HepG2 (cell line): ENCODE measurements at regions not wholly inside any gene's neighbourhood (a gene's known extent, or its start where the extent isn't known, plus 50 kb on each side); places are given as distances from the start of the nearest gene placed in this dataset.

ENCODE experiments used
- BHLHE40 ChIP-seq: IDR thresholded peaks from 2 replicates; pipeline ENCODE4 v1.6.1; 2011; ENCODE audit warnings: low read length, improper control_type of control experiment
- CHCHD3 ChIP-seq: sonication (generic); formaldehyde crosslinking; IDR thresholded peaks from 2 replicates; pipeline ENCODE4 v1.8.0; 2022; ENCODE audit warnings: mild to moderate bottlenecking, missing genetic modification reagents, moderate library complexity
- EEA1 ChIP-seq: sonication (generic); formaldehyde crosslinking; IDR thresholded peaks from 2 replicates; pipeline ENCODE4 v1.5.1; 2020; ENCODE audit warnings: mild to moderate bottlenecking, missing genetic modification reagents, borderline replicate concordance
- GZF1 ChIP-seq: sonication (generic); formaldehyde crosslinking; IDR thresholded peaks from 2 replicates; pipeline ENCODE4 v1.5.1; 2020; ENCODE audit warnings: mild to moderate bottlenecking, missing genetic modification reagents
- HDAC2 ChIP-seq: sonication (generic); formaldehyde crosslinking; IDR thresholded peaks from 2 replicates; pipeline ENCODE4 v1.4.0; 2020; ENCODE audit warnings: missing genetic modification reagents
- HOXD1 ChIP-seq: sonication (generic); formaldehyde crosslinking; IDR thresholded peaks from 2 replicates; pipeline ENCODE4 v1.5.0; 2020; ENCODE audit warnings: missing genetic modification reagents
- KAT2B ChIP-seq: fragments of 150-350 bp; IDR thresholded peaks from 2 replicates; pipeline ENCODE4 v1.6.1; 2014; ENCODE audit warnings: low read depth, low read length, borderline replicate concordance
- NR2C2 ChIP-seq: sonication (generic); formaldehyde crosslinking; IDR thresholded peaks from 2 replicates; pipeline ENCODE4 v1.4.0; 2020; ENCODE audit warnings: missing genetic modification reagents, mild to moderate bottlenecking, moderate library complexity, borderline replicate concordance
- NR2F2 ChIP-seq: IDR thresholded peaks from 2 replicates; pipeline ENCODE4 v1.6.1; 2012; ENCODE audit warnings: low read depth, inconsistent platforms, borderline replicate concordance
- NR2F6 ChIP-seq, 2 experiments: IDR thresholded peaks; 2 replicates each; pipeline ENCODE4 v1.6.1; 2016; ENCODE audit warnings: antibody characterized with exemption in 1 of 2, mild to moderate bottlenecking in 1 of 2
- RARG ChIP-seq: sonication (generic); formaldehyde crosslinking; IDR thresholded peaks from 2 replicates; pipeline ENCODE4 v1.4.0; 2020; ENCODE audit warnings: low read depth, mild to moderate bottlenecking, missing genetic modification reagents
- REST ChIP-seq, 2 experiments: IDR thresholded peaks; 2 replicates each; pipeline ENCODE4 v1.6.1; 2011 to 2012; ENCODE audit warnings: low read length in 2 of 2, borderline replicate concordance in 1 of 2, low read depth in 1 of 2, mild to moderate bottlenecking in 1 of 2, moderate library complexity in 1 of 2
- SMAD1 ChIP-seq: sonication (generic); formaldehyde crosslinking; IDR thresholded peaks from 2 replicates; pipeline ENCODE4 v1.4.0; 2020; ENCODE audit warnings: missing genetic modification reagents, low read depth, mild to moderate bottlenecking, borderline replicate concordance
- SOX5 ChIP-seq: IDR thresholded peaks from 2 replicates; pipeline ENCODE4 v1.6.1; 2016; ENCODE audit warnings: borderline replicate concordance
- SSRP1 ChIP-seq: IDR thresholded peaks from 2 replicates; pipeline ENCODE4 v1.6.1; 2016; ENCODE audit warnings: control low read depth
- TCF7L2 ChIP-seq: IDR thresholded peaks from 2 replicates; pipeline ENCODE4 v1.6.1; 2011; ENCODE audit warnings: mild to moderate bottlenecking, low read depth, low read length, moderate library complexity
- TMF1 ChIP-seq: sonication (generic); formaldehyde crosslinking; IDR thresholded peaks from 2 replicates; pipeline ENCODE4 v1.8.1; 2022; ENCODE audit warnings: low read depth, missing genetic modification reagents
- TOE1 ChIP-seq: sonication (generic); formaldehyde crosslinking; IDR thresholded peaks from 2 replicates; pipeline ENCODE4 v1.4.0; 2020; ENCODE audit warnings: mild to moderate bottlenecking, missing genetic modification reagents
- TRIM24 ChIP-seq: sonication (generic); formaldehyde crosslinking; IDR thresholded peaks from 2 replicates; pipeline ENCODE4 v1.8.0; 2022; ENCODE audit warnings: mild to moderate bottlenecking, missing genetic modification reagents
- ZBTB43 ChIP-seq: sonication (generic); formaldehyde crosslinking; conservative IDR thresholded peaks from 2 replicates; pipeline ENCODE4 v1.4.0; 2020; ENCODE audit warnings: missing genetic modification reagents
- ZNF354B ChIP-seq: sonication (generic); formaldehyde crosslinking; IDR thresholded peaks from 2 replicates; pipeline ENCODE4 v1.8.0; 2022; ENCODE audit warnings: mild to moderate bottlenecking, missing genetic modification reagents
- ZNF430 ChIP-seq: sonication (generic); formaldehyde crosslinking; IDR thresholded peaks from 2 replicates; pipeline ENCODE4 v1.9.0; 2021; ENCODE audit warnings: mild to moderate bottlenecking, missing genetic modification reagents
- ZNF605 ChIP-seq: sonication (generic); formaldehyde crosslinking; IDR thresholded peaks from 2 replicates; pipeline ENCODE4 v1.8.0; 2022; ENCODE audit warnings: mild to moderate bottlenecking, missing genetic modification reagents
- ZNF777 ChIP-seq: sonication (generic); formaldehyde crosslinking; IDR thresholded peaks from 2 replicates; pipeline ENCODE4 v1.4.0; 2020; ENCODE audit warnings: missing genetic modification reagents
- TF ChIP-seq, protein P1 (sequence below): sonication (generic); formaldehyde crosslinking; conservative IDR thresholded peaks from 2 replicates; pipeline ENCODE4 v1.8.0; 2022; ENCODE audit warnings: missing genetic modification reagents

- TF ChIP-seq NR2C2 (CRISPR knock-in tag): 0 out of 2 replicates have a peak, but pooled peaks have one; percentile 15
- no peak for TF ChIP-seq GZF1 (CRISPR knock-in tag)
- TF ChIP-seq TCF7L2: peak; percentile 99
- TF ChIP-seq SMAD1: no peak
- TF ChIP-seq RARG: no peak
- TF ChIP-seq ZNF430 (CRISPR knock-in tag): 0 out of 2 replicates have a peak, but pooled peaks have one; percentile 21
- TF ChIP-seq SSRP1 (CRISPR knock-in tag): peak; percentile 80; the same call in 1 of the 2 replicates
- TF ChIP-seq TMF1: peak; percentile 65; the same call in 1 of the 2 replicates
- no peak for TF ChIP-seq TOE1 (CRISPR knock-in tag)
- peak in 1 of 2 experiments; percentile 47; a peak in 1 of 4 replicates for TF ChIP-seq REST (IDR thresholded peaks at IDR 0.05; ENCODE audit: borderline replicate concordance in 1 of 2, low read depth in 1 of 2, low read length in 2 of 2)
- peak; percentile 41; the same call in 1 of the 2 replicates for TF ChIP-seq BHLHE40
- peak; percentile 74 for TF ChIP-seq NR2F6 (IDR thresholded peaks at IDR 0.05)
- 0 out of 2 replicates have a peak, but pooled peaks have one; percentile 48 for TF ChIP-seq NR2F6 (CRISPR knock-in tag; IDR thresholded peaks at IDR 0.05)
- no peak for TF ChIP-seq ZNF605 (CRISPR knock-in tag)
- TF ChIP-seq CHCHD3 (CRISPR knock-in tag): no peak
- TF ChIP-seq ZNF354B (CRISPR knock-in tag): peak; percentile 55; the same call in 1 of the 2 replicates
- TF ChIP-seq, protein P1, sequence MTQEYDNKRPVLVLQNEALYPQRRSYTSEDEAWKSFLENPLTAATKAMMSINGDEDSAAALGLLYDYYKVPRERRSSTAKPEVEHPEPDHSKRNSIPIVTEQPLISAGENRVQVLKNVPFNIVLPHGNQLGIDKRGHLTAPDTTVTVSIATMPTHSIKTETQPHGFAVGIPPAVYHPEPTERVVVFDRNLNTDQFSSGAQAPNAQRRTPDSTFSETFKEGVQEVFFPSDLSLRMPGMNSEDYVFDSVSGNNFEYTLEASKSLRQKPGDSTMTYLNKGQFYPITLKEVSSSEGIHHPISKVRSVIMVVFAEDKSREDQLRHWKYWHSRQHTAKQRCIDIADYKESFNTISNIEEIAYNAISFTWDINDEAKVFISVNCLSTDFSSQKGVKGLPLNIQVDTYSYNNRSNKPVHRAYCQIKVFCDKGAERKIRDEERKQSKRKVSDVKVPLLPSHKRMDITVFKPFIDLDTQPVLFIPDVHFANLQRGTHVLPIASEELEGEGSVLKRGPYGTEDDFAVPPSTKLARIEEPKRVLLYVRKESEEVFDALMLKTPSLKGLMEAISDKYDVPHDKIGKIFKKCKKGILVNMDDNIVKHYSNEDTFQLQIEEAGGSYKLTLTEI (CRISPR knock-in tag): no peak
- peak; percentile 87 for TF ChIP-seq HOXD1
- no peak for TF ChIP-seq KAT2B
- peak; percentile 97 for TF ChIP-seq SOX5
- TF ChIP-seq ZBTB43 (CRISPR knock-in tag): no peak
- no peak for TF ChIP-seq TRIM24 (CRISPR knock-in tag)
- peak; percentile 81 for TF ChIP-seq HDAC2
- TF ChIP-seq NR2F2: peak; percentile 87
- no peak for TF ChIP-seq EEA1 (CRISPR knock-in tag)
- TF ChIP-seq ZNF777: no peak
Observed at GRCh38 chr10:52452600-52453493, 138.8 kb downstream of the DKK1 start (continued).
